Muscle of arm (tissue), 1 donor: ENCODE measurements at regions not wholly inside any gene's neighbourhood (a gene's known extent, or its start where the extent isn't known, plus 50 kb on each side); places are given as distances from the start of the nearest gene placed in this dataset.
"Not testable (repeated sequence)": the region's sequence is repeated elsewhere in the genome, so short reads cannot be mapped to it uniquely, and the experiment has no call there.

Source experiments
- DNase-seq: peaks from one replicate; pipeline ENCODE4 v3.0.0-alpha.2; 2013

DNA sequence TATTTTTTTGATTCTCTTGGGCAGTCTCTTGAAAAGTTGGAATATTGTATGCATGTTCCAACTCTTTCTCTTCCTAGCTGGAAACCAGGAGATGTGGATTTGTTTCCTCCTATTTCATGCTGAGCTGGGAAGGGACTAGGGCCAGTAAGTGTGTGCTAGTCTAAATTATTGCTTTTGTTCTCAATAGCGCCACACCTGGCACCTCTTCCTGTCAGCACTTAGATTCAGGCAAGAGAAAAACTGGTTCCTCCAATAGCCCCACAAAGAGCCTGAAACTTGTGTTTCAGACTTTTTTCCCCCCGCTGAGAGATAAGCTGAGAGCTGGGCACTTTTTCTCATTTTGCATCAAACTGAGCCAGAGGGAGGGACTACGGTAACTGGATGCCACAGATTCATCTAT is 353.4 kb downstream of the OLFM4 start:
- no peak for DNase-seq

- no peak for DNase-seq
Observed at GRCh38 chr13:53398051-53398450, 369.4 kb downstream of the OLFM4 start.

DNA sequence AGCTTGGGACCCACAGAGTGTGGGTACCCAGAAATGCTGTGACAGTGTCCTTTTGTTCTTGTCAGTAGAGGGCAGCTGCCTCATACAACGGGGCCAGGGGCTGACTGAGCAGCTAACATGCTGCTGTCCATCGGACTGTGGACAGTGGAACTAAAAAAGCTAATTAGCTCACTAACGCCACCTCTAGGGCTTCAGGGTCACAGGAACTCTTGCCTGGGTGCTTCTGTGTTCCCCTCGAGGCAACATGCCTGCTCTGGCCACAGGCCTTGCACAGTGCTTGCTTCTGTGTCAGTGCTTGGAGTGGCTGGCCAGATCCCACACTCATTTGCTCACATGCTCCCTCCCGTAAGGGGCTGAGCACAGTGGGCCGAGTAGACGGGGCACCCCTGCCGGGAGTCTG is 377.0 kb downstream of the OLFM4 start:
- DNase-seq = no peak

DNA sequence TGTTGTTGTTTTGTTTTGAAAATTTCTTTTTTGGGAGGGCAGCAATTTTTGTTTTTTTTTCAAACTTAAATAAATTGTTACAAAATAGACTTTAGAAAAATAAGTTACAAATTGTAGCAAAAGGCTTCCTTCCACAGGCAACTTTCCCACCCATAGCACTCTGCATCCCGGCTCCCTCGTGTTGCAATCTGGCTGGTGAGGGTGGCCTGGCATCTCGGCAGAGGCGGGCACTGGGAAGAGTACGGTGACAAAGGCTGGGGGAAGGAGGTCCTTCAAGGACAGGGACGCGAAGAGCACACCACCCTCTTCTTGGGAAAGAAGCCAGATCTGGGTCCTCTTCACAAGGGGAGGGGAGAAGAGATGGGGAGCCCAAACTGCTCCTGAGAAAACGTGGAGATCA is 379.7 kb downstream of the OLFM4 start:
- DNase-seq = no peak

- DNase-seq = no peak
Observed at GRCh38 chr13:53408847-53409568, 380.4 kb downstream of the OLFM4 start.

- DNase-seq = no peak
Observed at GRCh38 chr13:53411463-53411862, 382.9 kb downstream of the OLFM4 start.

- DNase-seq = no peak
Observed at GRCh38 chr13:53415135-53415534, 386.5 kb downstream of the OLFM4 start.

DNA sequence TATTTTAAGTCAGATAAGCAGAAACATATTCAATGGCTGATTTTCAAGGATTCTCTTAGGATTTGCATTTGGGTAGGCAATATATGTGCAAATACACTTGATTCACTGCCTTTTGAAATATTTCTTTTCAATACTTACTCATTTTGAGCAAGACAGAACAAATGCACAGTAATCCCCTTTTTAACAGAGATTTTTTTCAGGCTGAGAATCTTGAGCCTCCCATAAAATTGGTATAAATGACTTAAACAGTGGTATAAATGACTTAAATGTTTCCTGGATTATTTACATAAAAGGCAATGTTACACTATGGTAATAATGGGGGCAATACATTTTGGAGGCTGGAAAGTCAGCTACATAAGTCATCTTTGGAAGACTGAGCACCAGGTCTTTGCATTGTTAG is 389.0 kb downstream of the OLFM4 start:
- DNase-seq = no peak

GRCh38 chr13:53422415-53422814 is 393.8 kb downstream of the OLFM4 start:
- DNase-seq = no peak

DNA sequence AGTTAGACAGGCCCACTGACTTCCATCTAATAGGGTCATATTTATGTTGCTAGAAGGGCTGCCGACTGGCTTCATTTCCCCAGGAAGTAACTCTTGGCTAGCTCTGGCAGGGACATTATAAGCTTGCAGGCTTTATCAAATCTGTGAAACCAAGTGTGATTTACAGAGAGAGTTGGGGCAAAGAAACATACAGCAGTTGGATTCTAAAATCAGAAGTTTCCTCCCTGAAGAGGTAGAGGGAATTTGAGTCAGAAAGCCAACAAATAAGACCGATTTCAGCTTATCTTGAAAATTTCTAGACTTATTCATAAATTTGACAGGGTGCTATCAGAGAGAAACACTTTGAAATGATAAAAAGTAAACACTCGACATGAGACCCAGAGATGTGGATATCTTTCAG is 407.8 kb downstream of the OLFM4 start:
- DNase-seq = no peak

DNA sequence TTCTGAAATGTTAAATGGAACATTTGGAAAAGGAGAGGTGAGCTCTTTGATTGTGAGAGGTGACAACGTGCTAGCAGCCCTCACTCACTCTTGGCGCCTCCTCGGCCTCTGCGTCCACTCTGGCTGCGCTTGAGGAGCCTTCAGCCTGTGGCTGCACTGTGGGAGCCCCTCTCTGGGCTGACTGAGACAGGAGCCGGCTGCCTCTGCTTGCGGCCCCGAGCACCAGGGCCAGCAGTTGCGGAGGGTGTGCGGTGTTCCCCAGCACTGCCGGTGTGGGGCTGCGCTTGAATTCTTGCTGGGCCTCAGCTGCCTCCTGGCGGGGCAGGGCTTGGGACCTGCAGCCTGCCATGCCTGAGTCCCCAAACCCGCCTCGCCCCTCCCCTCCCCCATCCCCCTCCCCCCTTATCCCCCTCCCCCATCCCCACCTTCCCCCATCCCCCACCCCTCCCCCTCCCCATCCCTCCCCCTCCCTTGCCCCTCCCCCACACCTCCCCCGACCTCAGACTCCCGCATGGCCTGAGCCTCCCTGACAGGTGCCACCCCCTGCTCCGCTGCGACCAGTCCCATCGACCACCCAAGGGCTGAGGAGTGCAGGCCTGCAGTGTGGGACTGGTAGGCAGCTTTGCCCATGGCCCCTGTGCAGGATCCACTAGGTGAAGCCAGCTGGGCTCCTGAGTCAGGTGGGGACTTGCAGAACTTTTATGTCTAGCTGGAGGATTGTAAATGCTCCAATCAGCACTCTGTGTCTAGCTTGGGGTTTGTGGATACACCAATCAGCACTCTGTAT is 411.0 kb downstream of the OLFM4 start:
- DNase-seq = no peak

- no peak for DNase-seq
Observed at GRCh38 chr13:53442979-53443378, 414.4 kb downstream of the OLFM4 start.

DNA sequence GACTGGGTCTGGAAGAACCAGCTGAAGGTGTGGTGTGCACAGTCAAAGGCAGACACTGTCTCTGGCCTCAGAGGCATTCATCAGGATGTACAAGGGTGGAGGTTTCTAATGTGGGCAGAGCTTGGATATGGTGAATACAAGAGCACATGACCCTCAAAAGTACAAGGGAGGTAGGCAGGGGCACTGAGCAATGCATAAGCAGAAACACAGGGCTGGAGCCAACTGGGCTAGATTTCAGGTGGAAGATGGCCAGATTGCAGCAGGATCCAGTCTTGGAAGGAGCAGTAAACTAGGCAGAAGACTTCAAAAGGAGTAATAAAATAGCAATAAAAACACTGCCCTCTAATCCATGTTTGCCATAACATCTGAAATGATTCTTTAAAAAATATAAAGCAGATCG is 417.1 kb downstream of the OLFM4 start:
- peak; percentile 5 for DNase-seq

DNA sequence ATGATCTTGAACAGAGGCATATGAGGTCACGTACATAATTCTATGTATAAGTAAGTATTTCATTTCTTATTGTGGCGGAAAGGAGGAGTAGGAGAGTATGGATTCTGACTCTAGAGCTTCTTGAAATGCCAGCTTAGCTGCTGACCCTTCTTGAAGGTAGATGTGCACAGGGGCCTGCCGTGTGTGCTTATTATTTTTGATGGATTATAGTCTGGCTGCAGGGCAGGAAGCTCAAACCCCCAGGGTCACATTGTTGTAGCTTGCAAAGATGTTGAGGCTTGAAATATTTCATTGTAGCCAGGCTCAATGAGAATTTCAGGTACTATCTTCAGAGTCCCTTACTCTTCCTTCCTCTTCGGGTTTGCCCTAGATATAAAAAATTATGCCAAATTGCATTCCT is 418.8 kb downstream of the OLFM4 start:
- DNase-seq = no peak

GRCh38 chr13:53447863-53448262 is 419.2 kb downstream of the OLFM4 start:
- DNase-seq = no peak

DNA sequence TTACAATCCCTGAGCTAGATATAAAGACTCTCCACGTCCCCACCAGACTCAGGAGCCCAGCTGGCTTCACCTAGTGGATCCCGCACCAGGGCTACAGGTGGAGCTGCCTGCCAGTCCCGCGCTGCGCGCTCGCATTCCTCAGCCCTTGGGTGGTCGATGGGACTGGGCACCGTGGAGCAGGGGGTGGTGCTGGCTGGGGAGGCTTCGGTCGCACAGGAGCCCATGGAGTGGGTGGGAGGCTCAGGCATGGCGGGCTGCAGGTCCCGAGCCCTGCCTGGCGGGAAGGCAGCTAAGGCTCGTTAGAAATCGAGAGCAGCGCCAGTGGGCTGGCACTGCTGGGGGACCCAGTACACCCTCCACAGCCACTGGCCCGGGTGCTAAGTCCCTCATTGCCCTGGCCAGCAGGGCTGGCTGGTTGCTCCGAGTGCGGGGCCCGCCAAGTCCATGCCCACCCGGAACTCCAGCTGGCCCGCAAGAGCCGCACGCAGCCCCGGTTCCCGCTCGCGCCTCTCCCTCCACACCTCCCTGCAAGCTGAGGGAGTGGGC is 423.7 kb downstream of the OLFM4 start:
- not testable (repeated sequence) for DNase-seq

- no peak for DNase-seq
Observed at GRCh38 chr13:53460796-53461195, 432.2 kb downstream of the OLFM4 start.

DNA sequence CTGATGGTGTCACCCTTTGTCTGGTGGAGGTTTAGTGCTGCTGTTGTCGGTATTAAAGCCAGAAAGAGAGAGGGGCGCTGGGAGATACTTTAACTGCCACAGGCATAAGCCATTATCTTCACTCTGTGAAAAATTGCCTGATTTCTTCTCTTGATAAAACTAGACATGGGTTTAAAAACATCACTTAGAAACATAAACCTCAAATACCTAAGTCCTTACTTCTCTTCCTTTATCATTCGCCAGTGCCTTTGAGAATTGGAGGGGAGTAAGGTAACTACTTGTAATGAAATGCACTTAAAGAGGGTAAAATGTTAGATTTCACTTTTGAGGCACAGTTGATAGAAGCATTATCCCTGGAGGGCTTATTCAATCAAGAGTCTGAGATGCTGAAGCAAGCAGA is 434.5 kb downstream of the OLFM4 start:
- DNase-seq = no peak

DNA sequence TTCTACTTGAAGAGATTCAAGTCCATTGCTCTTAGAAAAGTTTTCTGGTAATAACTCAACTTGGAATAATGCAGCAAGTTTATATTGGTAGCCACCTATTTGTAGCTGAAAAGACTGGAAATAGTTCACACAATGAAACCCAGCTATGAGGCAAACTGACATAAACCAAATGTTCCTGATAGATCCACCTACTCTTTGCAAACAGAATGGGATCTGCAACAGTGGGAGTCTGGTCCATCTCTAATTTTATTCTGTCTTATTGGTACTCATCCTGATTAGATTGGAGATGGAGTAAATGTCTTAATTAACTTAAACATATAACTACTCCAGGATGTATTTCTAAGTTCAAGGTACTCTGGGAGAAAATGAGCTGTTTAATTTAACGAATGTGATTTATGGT is 438.0 kb downstream of the OLFM4 start:
- no peak for DNase-seq

- no peak for DNase-seq
Observed at GRCh38 chr13:53473397-53473796, 444.8 kb downstream of the OLFM4 start.

- no peak for DNase-seq
Observed at GRCh38 chr13:53474878-53475277, 446.3 kb downstream of the OLFM4 start.

DNA sequence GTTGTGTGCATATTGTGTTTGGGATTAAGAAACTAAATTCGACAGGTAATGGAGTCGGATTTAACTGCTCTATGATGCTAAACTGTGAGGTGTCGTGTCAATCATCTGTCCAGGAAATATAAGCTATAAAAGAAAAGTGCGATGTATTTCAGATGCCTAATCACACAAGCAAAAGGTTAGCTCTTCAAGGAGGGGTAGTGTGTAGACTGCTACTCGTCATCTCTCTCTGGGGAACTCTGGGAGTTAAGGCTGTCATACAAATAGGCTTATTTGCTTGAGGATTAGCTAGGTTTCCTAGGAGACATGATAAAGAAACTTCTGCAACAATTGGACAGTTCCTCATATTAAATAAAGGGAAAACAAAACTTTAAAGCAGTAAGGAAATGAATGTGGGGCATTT is 462.1 kb downstream of the OLFM4 start:
- peak; percentile 17 for DNase-seq

DNA sequence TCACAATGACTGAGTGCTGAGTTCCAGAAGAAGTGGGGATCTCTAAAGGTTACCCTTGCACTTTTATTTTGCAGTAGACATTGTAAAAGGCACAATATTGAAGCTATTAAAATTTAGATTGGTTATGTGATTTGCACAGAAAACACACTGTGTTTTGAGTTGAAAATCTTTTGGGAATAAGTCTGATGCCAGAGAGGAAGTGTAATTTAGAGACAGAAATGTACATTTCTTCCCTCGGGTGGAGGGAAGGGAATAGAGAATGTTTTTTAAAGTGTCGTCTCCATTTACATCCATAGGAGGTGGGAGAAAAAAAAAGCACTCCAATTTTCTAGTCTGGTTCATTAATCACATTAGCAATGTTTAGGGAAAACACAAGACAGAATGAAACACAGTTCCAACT is 465.8 kb downstream of the OLFM4 start:
- peak; percentile 41 for DNase-seq
